Mesendoderm (in vitro differentiated cells): ENCODE measurements at regions not wholly inside any gene's neighbourhood (a gene's known extent, or its start where the extent isn't known, plus 50 kb on each side); places are given as distances from the start of the nearest gene placed in this dataset.

ENCODE experiments used
- DNase-seq: peaks from one replicate; pipeline ENCODE4 v3.0.0; 2013
- H2AK5ac ChIP-seq: 2 replicates; pipeline ENCODE4 v1.6.1; 2013; ENCODE audit warnings: low read length, inconsistent platforms
- H2BK120ac ChIP-seq: 2 replicates; pipeline ENCODE4 v1.6.1; 2013; ENCODE audit warnings: low read depth, mild to moderate bottlenecking, low read length, moderate library complexity, mixed read lengths
- H2BK15ac ChIP-seq: replicated peaks from 2 replicates; pipeline ENCODE4 v1.6.1; 2013; ENCODE audit warnings: low read depth, mild to moderate bottlenecking, moderate library complexity
- H2BK5ac ChIP-seq: 2 replicates; pipeline ENCODE4 v1.6.1; 2013; ENCODE audit warnings: low read length, inconsistent platforms
- H3K18ac ChIP-seq: 2 replicates; pipeline ENCODE4 v1.6.1; 2013; ENCODE audit warnings: mild to moderate bottlenecking, low read length, mixed read lengths
- H3K23ac ChIP-seq: one replicate; pipeline ENCODE4 v1.6.1; 2013; ENCODE audit warnings: low read length
- H3K27ac ChIP-seq: 2 replicates; pipeline ENCODE4 v1.5.1; 2013; ENCODE audit warnings: low read depth, mild to moderate bottlenecking, inconsistent platforms, low read length, moderate library complexity
- H3K27me3 ChIP-seq: 2 replicates; pipeline ENCODE4 v1.6.1; 2013; ENCODE audit warnings: low read length, control low read depth, mild to moderate bottlenecking, inconsistent platforms; ENCODE audit not compliant: insufficient read depth, poor library complexity
- H3K36me3 ChIP-seq: 2 replicates; pipeline ENCODE4 v1.6.1; 2013; ENCODE audit warnings: low read length, inconsistent platforms; ENCODE audit not compliant: control insufficient read depth, insufficient read depth
- H3K4ac ChIP-seq: one replicate; pipeline ENCODE4 v1.6.1; 2013; ENCODE audit warnings: low read depth, mild to moderate bottlenecking, low read length, moderate library complexity
- H3K4me1 ChIP-seq: 2 replicates; pipeline ENCODE4 v1.6.1; 2013; ENCODE audit warnings: low read depth, low read length, inconsistent platforms; ENCODE audit not compliant: control insufficient read depth
- H3K4me2 ChIP-seq: 2 replicates; pipeline ENCODE4 v1.6.1; 2013; ENCODE audit warnings: low read length
- H3K4me3 ChIP-seq: 2 replicates; pipeline ENCODE4 v1.5.1; 2013; ENCODE audit warnings: mild to moderate bottlenecking, low read length
- H3K56ac ChIP-seq: one replicate; pipeline ENCODE4 v1.6.1; 2013; ENCODE audit warnings: low read length
- H3K79me1 ChIP-seq: 2 replicates; pipeline ENCODE4 v1.6.1; 2013; ENCODE audit warnings: low read length, inconsistent platforms
- H3K79me2 ChIP-seq: 2 replicates; pipeline ENCODE4 v1.6.1; 2013; ENCODE audit warnings: mild to moderate bottlenecking, low read length; ENCODE audit not compliant: control insufficient read depth, insufficient read depth
- H3K9ac ChIP-seq: 2 replicates; pipeline ENCODE4 v1.6.1; 2013; ENCODE audit warnings: low read length, inconsistent platforms
- H4K5ac ChIP-seq: one replicate; pipeline ENCODE4 v1.6.1; 2013; ENCODE audit warnings: low read length
- H4K8ac ChIP-seq: one replicate; pipeline ENCODE4 v1.6.1; 2013; ENCODE audit warnings: low read depth, mild to moderate bottlenecking, control low read depth, low read length, moderate library complexity
- WGBS: extraction: QIAGEN DNeasy Blood & Tissue Kit; methylation state at CpG from one replicate; pipeline ENCODE4 v1.1.7; 2013; ENCODE audit warnings: low lambda C conversion rate, missing lambda C conversion rate; ENCODE audit not compliant: insufficient coverage; ENCODE audit errors: extremely low coverage; 5-methylcytosine and 5-hydroxymethylcytosine counted together

DNA sequence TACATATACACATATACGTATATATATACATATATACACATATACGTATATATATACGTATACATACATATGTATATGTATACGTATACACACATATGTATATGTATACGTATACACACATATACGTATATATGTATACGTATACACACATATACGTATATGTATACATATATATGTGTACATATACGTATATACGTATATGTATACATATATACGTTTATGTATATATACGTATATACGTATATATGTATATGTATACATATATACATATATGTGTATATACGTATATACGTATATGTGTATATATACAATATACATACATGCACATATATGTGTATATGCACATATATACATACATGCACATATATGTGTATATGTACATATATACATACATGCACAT, 396.2 kb upstream of the DUSP10 start:
- Histone ChIP-seq H2BK120ac (no peak overlapping the region), H3K27ac (no peak overlapping the region), H3K4me1 (no peaks in the 10 kb centered on the region), H2AK5ac (no peak overlapping the region), H2BK15ac (no peak overlapping the region), H2BK5ac (no peak overlapping the region), H4K8ac (no peak overlapping the region), H3K4me2 (no peak overlapping the region), H3K23ac (no peak overlapping the region), H4K5ac (no peak overlapping the region), H3K56ac (no peak overlapping the region), H3K79me1 (no peaks in the 10 kb centered on the region), H3K4ac (no peak overlapping the region), H3K4me3 (no peak overlapping the region), H3K27me3 (no peaks in the 10 kb centered on the region), H3K18ac (no peak overlapping the region), H3K9ac (no peak overlapping the region), H3K79me2 (no peaks in the 10 kb centered on the region), H3K36me3 (no peaks in the 10 kb centered on the region)
- WGBS = no CpG with 5 or more reads among the region's 15 CpGs
- no peak for DNase-seq

DNA sequence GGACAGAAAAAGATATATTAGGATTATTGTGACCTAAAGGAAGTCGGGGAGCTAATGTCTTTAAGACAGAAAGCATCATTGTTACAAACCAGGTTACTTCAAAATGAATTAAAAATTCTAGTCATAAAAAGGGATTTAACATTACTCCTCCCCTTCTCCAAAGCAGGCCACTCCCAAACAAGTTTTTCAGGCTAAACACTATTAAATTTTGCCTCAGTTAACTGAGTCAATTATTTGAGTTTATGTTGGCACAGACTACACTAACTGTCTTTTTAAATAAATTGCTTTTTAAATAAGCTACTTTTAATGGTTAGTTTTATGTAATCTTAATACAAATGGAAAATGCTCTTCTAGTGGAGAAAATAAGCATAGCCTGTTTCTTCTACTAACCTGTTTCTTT, 395.0 kb upstream of the DUSP10 start:
- Histone ChIP-seq H2BK15ac (no peak overlapping the region), H3K79me2 (no peaks in the 10 kb centered on the region), H3K4me3 (no peak overlapping the region), H2BK120ac (no peak overlapping the region), H2AK5ac (no peak overlapping the region), H4K8ac (no peak overlapping the region), H3K36me3 (no peaks in the 10 kb centered on the region), H3K79me1 (no peaks in the 10 kb centered on the region), H3K4me1 (no peaks in the 10 kb centered on the region), H3K56ac (no peak overlapping the region), H3K27me3 (no peaks in the 10 kb centered on the region), H3K23ac (no peak overlapping the region), H3K4me2 (no peak overlapping the region), H4K5ac (no peak overlapping the region), H3K18ac (no peak overlapping the region), H3K9ac (no peak overlapping the region), H2BK5ac (no peak overlapping the region), H3K4ac (no peak overlapping the region), H3K27ac (no peak overlapping the region)
- WGBS = no CpG with 5 or more reads among the region's 1 CpG
- no peak for DNase-seq

DNA sequence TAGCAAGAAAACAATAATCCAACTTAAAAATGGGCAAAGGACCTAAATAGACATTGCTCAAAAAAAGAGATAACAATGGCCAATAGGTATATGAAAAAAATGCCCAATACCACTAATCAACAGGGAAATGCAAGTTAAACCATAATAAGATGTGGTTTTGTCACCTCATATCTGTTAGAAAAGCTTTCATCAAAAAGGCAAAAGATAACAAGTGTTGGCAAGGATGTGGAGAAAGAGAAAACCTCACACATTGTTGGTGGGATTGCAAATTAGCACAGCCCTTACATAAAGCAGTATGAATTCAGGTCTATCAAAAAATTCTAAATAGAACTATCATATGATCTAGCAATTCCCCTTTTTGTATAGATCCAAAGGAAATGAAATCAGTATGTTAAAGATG, 387.2 kb upstream of the DUSP10 start:
- no peak overlapping the region for H3K23ac ChIP-seq
- no peak overlapping the region for H3K56ac ChIP-seq
- H3K36me3 ChIP-seq = no peaks in the 10 kb centered on the region
- H3K27ac ChIP-seq = no peak overlapping the region
- H2BK5ac ChIP-seq = no peak overlapping the region
- H3K79me2 ChIP-seq = no peaks in the 10 kb centered on the region
- H3K9ac ChIP-seq = no peak overlapping the region
- no peak overlapping the region for H2BK15ac ChIP-seq
- DNase-seq = no peak
- no peak overlapping the region for H3K4me2 ChIP-seq
- no peaks in the 10 kb centered on the region for H3K79me1 ChIP-seq
- H3K4me3 ChIP-seq = no peak overlapping the region
- no peaks in the 10 kb centered on the region for H3K27me3 ChIP-seq
- peaks cover 3% of the 10 kb centered on the region for H3K4me1 ChIP-seq
- H3K4ac ChIP-seq = no peak overlapping the region
- no peak overlapping the region for H2AK5ac ChIP-seq
- H3K18ac ChIP-seq = no peak overlapping the region
- no peak overlapping the region for H2BK120ac ChIP-seq
- no peak overlapping the region for H4K8ac ChIP-seq
- no peak overlapping the region for H4K5ac ChIP-seq

DNA sequence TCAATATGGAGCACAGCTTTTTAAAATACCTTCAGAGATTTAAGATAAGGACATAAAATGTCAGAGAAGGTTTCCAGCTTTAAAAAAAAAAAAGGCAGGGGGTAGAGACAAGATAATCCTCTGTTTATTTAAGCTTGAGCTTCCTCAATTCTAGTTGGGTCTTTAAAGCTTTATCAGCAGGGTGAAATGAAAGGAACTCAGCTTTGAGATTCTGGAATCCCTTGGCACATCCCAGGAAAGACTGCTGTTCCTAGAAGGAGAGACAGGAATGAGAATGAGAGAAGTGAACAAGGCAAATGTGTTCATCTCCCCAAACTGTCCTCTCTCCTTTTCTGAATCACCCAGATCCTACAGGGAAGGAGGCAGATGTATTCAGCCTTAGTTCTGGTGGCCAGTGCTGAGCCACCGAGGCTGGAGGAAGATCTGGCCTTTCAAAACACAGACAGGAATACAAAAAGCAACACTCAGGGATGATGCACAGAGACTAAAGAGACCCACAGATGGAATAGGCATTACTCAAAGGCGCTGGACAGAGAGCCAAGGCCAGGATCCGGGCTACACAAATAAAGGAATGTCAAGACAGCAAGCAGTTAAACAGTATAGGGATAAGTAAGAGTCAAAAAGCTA, 385.8 kb upstream of the DUSP10 start:
- Histone ChIP-seq H2AK5ac (peak overlapping the region; percentile 1), H3K79me1 (no peaks in the 10 kb centered on the region), H3K23ac (no peak overlapping the region), H3K36me3 (no peaks in the 10 kb centered on the region), H3K4me2 (no peak overlapping the region), H3K4ac (peak overlapping the region; percentile 10), H3K4me1 (peaks cover 3% of the 10 kb centered on the region), H3K18ac (no peak overlapping the region), H2BK5ac (peak overlapping the region; percentile 24), H2BK120ac (peak overlapping the region; percentile 83), H3K79me2 (no peaks in the 10 kb centered on the region), H3K9ac (peak overlapping the region; percentile 3), H4K8ac (no peak overlapping the region), H4K5ac (no peak overlapping the region), H3K27ac (peak overlapping the region; percentile 14), H3K27me3 (no peaks in the 10 kb centered on the region), H3K4me3 (no peak overlapping the region), H2BK15ac (no peak overlapping the region), H3K56ac (peak overlapping the region; percentile 6)
- WGBS = no CpG with 5 or more reads among the region's 3 CpGs
- DNase-seq = peak; percentile 82

DNA sequence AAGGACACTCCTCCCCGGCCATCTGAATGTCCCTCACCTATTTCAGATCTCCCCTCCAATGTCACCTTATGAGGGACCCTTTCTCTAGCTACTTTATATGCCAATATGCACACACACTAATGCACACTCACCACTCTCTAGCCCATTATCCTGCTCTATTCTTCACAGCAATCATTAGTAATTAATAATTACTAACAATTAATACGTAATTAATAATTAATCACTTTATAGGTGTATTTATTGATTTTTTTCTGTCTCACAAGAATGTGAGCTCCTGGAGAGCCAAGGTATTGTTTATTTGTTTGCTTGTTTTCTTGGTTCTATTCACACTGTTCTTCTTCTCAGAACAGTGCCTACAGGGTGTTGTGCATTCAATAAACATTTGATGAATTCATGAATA, 385.2 kb upstream of the DUSP10 start:
- Histone ChIP-seq H3K9ac (no peak overlapping the region), H2BK5ac (peak overlapping the region; percentile 73), H3K4me1 (peaks cover 3% of the 10 kb centered on the region), H3K56ac (peak overlapping the region; percentile 59), H4K8ac (no peak overlapping the region), H3K18ac (no peak overlapping the region), H3K79me1 (no peaks in the 10 kb centered on the region), H3K4me2 (no peak overlapping the region), H3K27me3 (no peaks in the 10 kb centered on the region), H3K23ac (no peak overlapping the region), H4K5ac (no peak overlapping the region), H2BK120ac (no peak overlapping the region), H3K36me3 (no peaks in the 10 kb centered on the region), H2BK15ac (no peak overlapping the region), H3K4me3 (no peak overlapping the region), H3K79me2 (no peaks in the 10 kb centered on the region), H3K4ac (no peak overlapping the region), H2AK5ac (no peak overlapping the region), H3K27ac (no peak overlapping the region)
- 100% methylated on average over 1 of the region's 2 CpGs for WGBS
- no peak for DNase-seq

DNA sequence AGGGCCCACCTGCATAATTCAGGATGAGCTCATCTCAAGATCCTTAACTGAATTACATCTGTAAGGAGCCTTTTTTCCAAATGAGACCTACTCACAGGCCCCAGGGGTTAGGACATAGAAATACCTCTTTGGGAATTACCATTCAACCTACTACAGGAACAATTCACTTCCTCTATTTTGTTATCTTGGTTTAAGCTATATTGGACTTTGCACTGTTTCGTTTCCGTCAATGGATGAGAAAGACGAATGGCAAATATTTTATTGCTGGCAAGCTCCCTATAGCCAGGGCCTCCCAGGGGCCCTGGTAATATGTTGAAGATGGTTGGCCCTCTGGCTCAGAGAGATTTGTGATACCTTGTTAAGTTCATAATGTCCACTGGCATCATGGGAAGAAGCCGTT, 384.2 kb upstream of the DUSP10 start:
- no peaks in the 10 kb centered on the region for H3K27me3 ChIP-seq
- H4K8ac ChIP-seq = no peak overlapping the region
- no peak for DNase-seq
- H3K27ac ChIP-seq = no peak overlapping the region
- no peak overlapping the region for H3K18ac ChIP-seq
- no peak overlapping the region for H4K5ac ChIP-seq
- no peak overlapping the region for H3K23ac ChIP-seq
- H3K4ac ChIP-seq = no peak overlapping the region
- H3K4me3 ChIP-seq = no peak overlapping the region
- H2BK5ac ChIP-seq = no peak overlapping the region
- no peak overlapping the region for H3K4me2 ChIP-seq
- no peaks in the 10 kb centered on the region for H3K79me2 ChIP-seq
- no peak overlapping the region for H2AK5ac ChIP-seq
- no CpG with 5 or more reads among the region's 4 CpGs for WGBS
- no peaks in the 10 kb centered on the region for H3K36me3 ChIP-seq
- H3K79me1 ChIP-seq = no peaks in the 10 kb centered on the region
- H2BK15ac ChIP-seq = no peak overlapping the region
- H3K4me1 ChIP-seq = peaks cover 3% of the 10 kb centered on the region
- H3K56ac ChIP-seq = no peak overlapping the region
- H3K9ac ChIP-seq = no peak overlapping the region
- no peak overlapping the region for H2BK120ac ChIP-seq
